Upper lobe of right lung (tissue), 1 donor: ENCODE measurements at regions not wholly inside any gene's neighbourhood (a gene's known extent, or its start where the extent isn't known, plus 50 kb on each side); places are given as distances from the start of the nearest gene placed in this dataset.
"Not testable (repeated sequence)": the region's sequence is repeated elsewhere in the genome, so short reads cannot be mapped to it uniquely, and the experiment has no call there.

Source experiments
- ATAC-seq: fragments of 200-7000 bp; cut with Tn5 transposase; one replicate; pipeline ENCODE4 v1.9.1; 2020; ENCODE audit warnings: mild to moderate bottlenecking, moderate library complexity
- DNase-seq: peaks from one replicate; pipeline ENCODE4 v3.0.0-alpha.2; 2020
- H3K27ac ChIP-seq: fragments of 200-600 bp; one replicate; pipeline ENCODE4 v1.8.0; 2022
- H3K27me3 ChIP-seq: fragments of 200-600 bp; one replicate; pipeline ENCODE4 v1.8.0; 2022; ENCODE audit warnings: mild to moderate bottlenecking
- H3K36me3 ChIP-seq: fragments of 200-600 bp; one replicate; pipeline ENCODE4 v1.8.0; 2022
- H3K4me1 ChIP-seq: fragments of 200-600 bp; one replicate; pipeline ENCODE4 v1.8.0; 2022
- H3K4me3 ChIP-seq: fragments of 200-600 bp; one replicate; pipeline ENCODE4 v1.8.0; 2022; ENCODE audit warnings: mild to moderate bottlenecking
- H3K9me3 ChIP-seq: fragments of 200-600 bp; one replicate; pipeline ENCODE4 v1.8.0; 2022
- CTCF ChIP-seq: fragments of 200-600 bp; IDR thresholded peaks from one replicate; pipeline ENCODE4 v1.8.0; 2022; ENCODE audit warnings: antibody characterized with exemption
- intact Hi-C: fragments of 100-400 bp; cut with DNase I; formaldehyde crosslinking; loops from one replicate; pipeline ENCODE4 v1.11.0; 2022
- donor health status: DM: no; HTN: yes; CAD: no; lungs with severe emphysema.

GRCh38 chr13:90640976-90641375 lies 706.5 kb upstream of the MIR17HG start:
- no peak for TF ChIP-seq CTCF
- Histone ChIP-seq H3K4me1 (no peaks in the 10 kb centered on the region), H3K27ac (no peak overlapping the region), H3K27me3 (no peaks in the 10 kb centered on the region), H3K9me3 (no peaks in the 10 kb centered on the region), H3K36me3 (no peaks in the 10 kb centered on the region), H3K4me3 (no peak overlapping the region)
- intact Hi-C loops, result no loop called here
- ATAC-seq, result no peak
- no peak for DNase-seq

- H3K27ac ChIP-seq, result no peak overlapping the region
- DNase-seq, result no peak
- H3K36me3 ChIP-seq, result no peaks in the 10 kb centered on the region
- no peaks in the 10 kb centered on the region for H3K4me1 ChIP-seq
- H3K27me3 ChIP-seq, result no peaks in the 10 kb centered on the region
- no peak for ATAC-seq
- no peaks in the 10 kb centered on the region for H3K9me3 ChIP-seq
- intact Hi-C loops, result no loop called here
- TF ChIP-seq CTCF, result no peak
- H3K4me3 ChIP-seq, result no peak overlapping the region
These were observed 705.6 kb upstream of the MIR17HG start for GRCh38 chr13:90641884-90642283.

GRCh38 chr13:90645582-90645981 lies 701.9 kb upstream of the MIR17HG start:
- ATAC-seq, result no peak
- intact Hi-C loops, result no loop called here

GRCh38 chr13:90648497-90648896 lies 699.0 kb upstream of the MIR17HG start:
- no peaks in the 10 kb centered on the region for H3K4me1 ChIP-seq
- H3K4me3 ChIP-seq, result no peak overlapping the region
- intact Hi-C loops, result no loop called here

More at GRCh38 chr13:90645582-90645981, 701.9 kb upstream of the MIR17HG start:
- H3K9me3 ChIP-seq, result no peaks in the 10 kb centered on the region
- H3K4me3 ChIP-seq, result no peak overlapping the region
- no peak for TF ChIP-seq CTCF
- H3K27ac ChIP-seq, result no peak overlapping the region
- H3K36me3 ChIP-seq, result no peaks in the 10 kb centered on the region
- DNase-seq, result no peak
- no peaks in the 10 kb centered on the region for H3K4me1 ChIP-seq
- no peaks in the 10 kb centered on the region for H3K27me3 ChIP-seq

GRCh38 chr13:90652036-90652435 lies 695.5 kb upstream of the MIR17HG start:
- DNase-seq (no peak), ATAC-seq (no peak)
- Histone ChIP-seq H3K4me1 (no peaks in the 10 kb centered on the region), H3K27me3 (no peaks in the 10 kb centered on the region), H3K4me3 (no peak overlapping the region), H3K9me3 (no peaks in the 10 kb centered on the region), H3K36me3 (no peaks in the 10 kb centered on the region), H3K27ac (no peak overlapping the region)
- intact Hi-C loops, result no loop called here
- no peak for TF ChIP-seq CTCF

More at GRCh38 chr13:90648497-90648896, 699.0 kb upstream of the MIR17HG start:
- H3K36me3 ChIP-seq, result no peaks in the 10 kb centered on the region
- no peaks in the 10 kb centered on the region for H3K27me3 ChIP-seq
- TF ChIP-seq CTCF, result no peak
- no peak overlapping the region for H3K27ac ChIP-seq
- ATAC-seq, result no peak
- no peaks in the 10 kb centered on the region for H3K9me3 ChIP-seq
- no peak for DNase-seq

GRCh38 chr13:90654970-90655369 lies 692.5 kb upstream of the MIR17HG start:
- no peaks in the 10 kb centered on the region for H3K36me3 ChIP-seq
- H3K4me3 ChIP-seq, result no peak overlapping the region
- H3K27me3 ChIP-seq, result no peaks in the 10 kb centered on the region
- H3K27ac ChIP-seq, result no peak overlapping the region
- no peak for DNase-seq
- TF ChIP-seq CTCF, result no peak
- H3K9me3 ChIP-seq, result no peaks in the 10 kb centered on the region
- no peak for ATAC-seq
- no peaks in the 10 kb centered on the region for H3K4me1 ChIP-seq
- intact Hi-C loops, result no loop called here

GRCh38 chr13:90664200-90664599 lies 683.3 kb upstream of the MIR17HG start:
- intact Hi-C loops, H3K27me3 ChIP-seq, H3K27ac ChIP-seq, ATAC-seq, H3K9me3 ChIP-seq, H3K36me3 ChIP-seq, H3K4me3 ChIP-seq, H3K4me1 ChIP-seq, DNase-seq: not testable (repeated sequence)
